ENCODE measurements at regions not wholly inside any gene's neighbourhood (a gene's known extent, or its start where the extent isn't known, plus 50 kb on each side); places are given as distances from the start of the nearest gene placed in this dataset.

GRCh38 chr15:96867992-96868391 is 537.5 kb downstream of the NR2F2 start:
- in situ Hi-C loops (cut with HindIII; ENCODE audit: extremely low pct_ligation_motif_present, low pct_unique_long_range_greater_than_20kb): no loop called here
- Histone ChIP-seq H3K9me3 (ENCODE audit: low read length) (peaks cover 7% of the 10 kb centered on the region; the same call in 1 of the 2 replicates), H3K27ac (ENCODE audit: extremely low read length, insufficient read depth, low read length) (no peak overlapping the region), H3K4me3 (replicated peaks in 1 of 3; ENCODE audit: insufficient read depth in 1 of 3, low read depth in 2 of 3, low read length in 3 of 3) (no peak overlapping the region), H2AFZ (ENCODE audit: low read length) (no peak overlapping the region), H3K36me3 (replicated peaks in 1 of 2; ENCODE audit: control insufficient read depth in 1 of 2, insufficient read depth in 2 of 2, low read length in 2 of 2) (no peaks in the 10 kb centered on the region), H3K79me2 (ENCODE audit: insufficient read depth, low read length) (no peaks in the 10 kb centered on the region), H3K4me1 (ENCODE audit: insufficient read depth, low read length) (no peaks in the 10 kb centered on the region), H3K27me3 (ENCODE audit: control insufficient read depth in 1 of 2, insufficient read depth in 2 of 2, low read length in 2 of 2) (0 out of 5 replicates have a peak, but pooled peaks cover 0 to 3% of the 10 kb centered on the region in 2 experiments), H4K20me1 (ENCODE audit: insufficient read depth, low read length) (no peaks in the 10 kb centered on the region), H3K4me2 (ENCODE audit: low read depth, low read length) (no peak overlapping the region), H3K9ac (ENCODE audit: insufficient read depth, low read depth, low read length) (no peak overlapping the region)
- no TSS peak for BruUV-seq (replicated peaks)
- FAIRE-seq (no peak), DNase-seq (ENCODE audit: low spot score) (no peak), ATAC-seq (no peak)
- TF ChIP-seq E2F2 (CRISPR knock-in tag; IDR thresholded peaks at IDR 0.05; ENCODE audit: borderline replicate concordance) (no peak), TCF7 (IDR thresholded peaks at IDR 0.05; ENCODE audit: low read depth) (no peak), ZUFSP (CRISPR knock-in tag; IDR thresholded peaks at IDR 0.05; ENCODE audit: borderline replicate concordance) (no peak), MAFG (CRISPR knock-in tag; IDR thresholded peaks at IDR 0.05) (no peak), FOXK2 (IDR thresholded peaks at IDR 0.05) (no peak), ATF7-NPFF (CRISPR knock-in tag; IDR thresholded peaks at IDR 0.05; ENCODE audit: low read depth) (no peak), HNF1A (IDR thresholded peaks at IDR 0.05; ENCODE audit: low read depth) (no peak), HNF1A (CRISPR knock-in tag; IDR thresholded peaks at IDR 0.05; ENCODE audit: borderline replicate concordance) (no peak), SRF (IDR thresholded peaks at IDR 0.05; ENCODE audit: low read depth, low read length) (no peak), ZSCAN21 (CRISPR knock-in tag; IDR thresholded peaks at IDR 0.05; ENCODE audit: borderline replicate concordance) (no peak)
- 0% methylated on average over 1 of the region's 8 CpGs for WGBS (ENCODE audit: low lambda C conversion rate)
- ChIA-PET CTCF (ENCODE audit: low intra/inter-chr PET ratio, low total read pairs) (no interaction called here), POLR2A (no interaction called here)
- intact Hi-C loops (cut with micrococcal nuclease; ENCODE audit: unreplicated experiment): no loop called here

Data from HepG2 (cell line).